Kidney (tissue), 13 donors: ENCODE measurements at regions not wholly inside any gene's neighbourhood (a gene's known extent, or its start where the extent isn't known, plus 50 kb on each side); places are given as distances from the start of the nearest gene placed in this dataset.
A peak's percentile ranks its signal among the peaks of the same experiment; 100 is the strongest.

Source experiments
- DNase-seq, 5 donors: peaks; one replicate each; pipeline ENCODE4 v3.0.0-alpha.2; 2013 to 2020
- FAIRE-seq: peaks from 2 replicates; lab custom pipeline; 2012; peaks lifted over from hg19 to GRCh38; lab: Jason Lieb, UNC
- H3K27ac ChIP-seq, 2 donors: one replicate each; pipeline ENCODE4 v1.7.0; 2013; ENCODE audit warnings: low read depth in 2 of 2, low read length in 2 of 2, inconsistent platforms in 1 of 2
- H3K27me3 ChIP-seq: one replicate; pipeline ENCODE4 v1.7.1; 2013; ENCODE audit warnings: low read length, inconsistent platforms; ENCODE audit not compliant: control insufficient read depth, insufficient read depth
- H3K36me3 ChIP-seq, 3 donors: one replicate each; pipeline versions ENCODE4 v1.7.0 to v1.7.1; 2013; ENCODE audit warnings: low read length in 3 of 3, control low read depth in 1 of 3, inconsistent platforms in 1 of 3; ENCODE audit not compliant: insufficient read depth in 3 of 3, control insufficient read depth in 2 of 3
- H3K4me1 ChIP-seq, 3 donors: one replicate each; pipeline versions ENCODE4 v1.7.0 to v1.7.1; 2013; ENCODE audit warnings: low read length in 3 of 3, inconsistent platforms in 1 of 3, low read depth in 1 of 3; ENCODE audit not compliant: control insufficient read depth in 2 of 3, insufficient read depth in 2 of 3
- H3K4me3 ChIP-seq, 3 donors: one replicate each; pipeline versions ENCODE4 v1.7.0 to v1.8.1; 2013; ENCODE audit warnings: low read length in 3 of 3, control low read depth in 1 of 3, inconsistent platforms in 1 of 3
- H3K9ac ChIP-seq, 3 donors: one replicate each; pipeline versions ENCODE4 v1.7.0 to v1.7.1; 2013; ENCODE audit warnings: low read length in 3 of 3, control low read depth in 1 of 3, inconsistent platforms in 1 of 3
- H3K9me3 ChIP-seq, 3 donors: one replicate each; pipeline versions ENCODE4 v1.7.0 to v1.7.1; 2013; ENCODE audit warnings: low read length in 3 of 3, control low read depth in 1 of 3, inconsistent platforms in 1 of 3; ENCODE audit not compliant: control insufficient read depth in 2 of 3, insufficient read depth in 1 of 3
- CTCF ChIP-seq: IDR thresholded peaks from 3 replicates; pipeline ENCODE4 v1.5.1; 2012; ENCODE audit warnings: mild to moderate bottlenecking, moderate library complexity, borderline replicate concordance; ENCODE audit not compliant: insufficient read depth; ENCODE audit errors: extremely low read depth
- intact Hi-C: fragments of 100-400 bp; cut with DNase I; formaldehyde crosslinking; loops from one replicate; pipeline ENCODE4 v1.11.1; 2022
- donor health status: control.
- donor health status: control.
- donor health status: control.
- donor health status: control.
- donor health status: control.
- donor health status: DM: yes; HTN: yes; CAD: no.
- donor health status: Normal renal cell carcinoma (clear cell type).

- FAIRE-seq: no peak
- H3K27me3 ChIP-seq: no peaks in the 10 kb centered on the region
- TF ChIP-seq CTCF: no peak
- H3K36me3 ChIP-seq: no peaks in the 10 kb centered on the region
- intact Hi-C loops: no loop called here
- no peaks in the 10 kb centered on the region for H3K4me1 ChIP-seq
- H3K27ac ChIP-seq: no peak overlapping the region
- H3K9me3 ChIP-seq: no peaks in the 10 kb centered on the region
- no peak overlapping the region for H3K4me3 ChIP-seq
- no peak for DNase-seq
- no peak overlapping the region for H3K9ac ChIP-seq
These were observed 96.4 kb upstream of the COL5A1 start for GRCh38 chr9:134545215-134545542.

- Histone ChIP-seq H3K4me1 (no peaks in the 10 kb centered on the region), H3K27me3 (no peaks in the 10 kb centered on the region), H3K36me3 (no peaks in the 10 kb centered on the region), H3K4me3 (no peak overlapping the region), H3K27ac (no peak overlapping the region), H3K9me3 (no peaks in the 10 kb centered on the region), H3K9ac (no peak overlapping the region)
- DNase-seq (peak in 2 of 5 donors; percentile 59 to 60), FAIRE-seq (no peak)
- no peak for TF ChIP-seq CTCF
- intact Hi-C loops: no loop called here
These were observed 95.9 kb upstream of the COL5A1 start for GRCh38 chr9:134545543-134546245.

- no peak for TF ChIP-seq CTCF
- H3K9ac ChIP-seq: no peak overlapping the region
- peak in 3 of 5 donors; percentile 49 to 79 (median 54) for DNase-seq
- no peaks in the 10 kb centered on the region for H3K4me1 ChIP-seq
- no peaks in the 10 kb centered on the region for H3K36me3 ChIP-seq
- no peaks in the 10 kb centered on the region for H3K9me3 ChIP-seq
- intact Hi-C loops: no loop called here
- no peak overlapping the region for H3K27ac ChIP-seq
- H3K27me3 ChIP-seq: no peaks in the 10 kb centered on the region
- no peak overlapping the region for H3K4me3 ChIP-seq
- no peak for FAIRE-seq
These were observed 95.3 kb upstream of the COL5A1 start for GRCh38 chr9:134546246-134546731.
